ENCODE measurements at regions not wholly inside any gene's neighbourhood (a gene's known extent, or its start where the extent isn't known, plus 50 kb on each side); places are given as distances from the start of the nearest gene placed in this dataset.

DNA sequence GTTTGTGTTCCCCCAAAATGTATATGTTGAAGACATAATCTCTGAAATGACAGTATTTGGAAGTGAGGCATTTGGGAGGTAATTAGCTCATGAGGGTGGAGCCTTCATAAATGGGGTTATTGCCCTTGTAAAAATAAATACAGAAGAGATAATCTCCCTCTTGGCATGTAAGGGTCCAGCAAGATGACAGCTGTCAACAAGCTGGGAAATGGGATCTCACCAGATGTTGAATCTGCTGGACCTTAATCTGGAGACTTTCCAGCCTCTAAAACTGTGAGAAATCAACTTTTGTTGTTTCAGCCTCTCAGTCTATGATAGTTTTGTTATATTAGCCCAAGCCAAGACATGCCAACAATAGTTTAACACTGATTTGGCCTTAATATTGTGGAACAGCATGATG, 438.2 kb upstream of the PCDH7 start:
- no peak overlapping the region for H2AFZ ChIP-seq (ENCODE audit: low read length)
- BruUV-seq (replicated peaks), result no TSS peak
- ChIA-PET CTCF (ENCODE audit: low intra/inter-chr PET ratio, low total read pairs) (no interaction called here), POLR2A (no interaction called here)
- H4K20me1 ChIP-seq (ENCODE audit: insufficient read depth, low read length), result no peaks in the 10 kb centered on the region
- ATAC-seq (no peak), DNase-seq (ENCODE audit: low spot score) (no peak), FAIRE-seq (no peak)
- in situ Hi-C loops (cut with HindIII; ENCODE audit: extremely low pct_ligation_motif_present, low pct_unique_long_range_greater_than_20kb) (no loop called here), intact Hi-C loops (cut with micrococcal nuclease; ENCODE audit: unreplicated experiment) (no loop called here)
- no peaks in the 10 kb centered on the region; a peak in 1 of 5 replicates for H3K27me3 ChIP-seq (ENCODE audit: control insufficient read depth in 1 of 2, insufficient read depth in 2 of 2, low read length in 2 of 2)
- H3K4me3 ChIP-seq (replicated peaks in 1 of 3; ENCODE audit: insufficient read depth in 1 of 3, low read depth in 2 of 3, low read length in 3 of 3), result no peak overlapping the region
- no peaks in the 10 kb centered on the region for H3K36me3 ChIP-seq (replicated peaks in 1 of 2; ENCODE audit: control insufficient read depth in 1 of 2, insufficient read depth in 2 of 2, low read length in 2 of 2)
- TF ChIP-seq, protein P1, sequence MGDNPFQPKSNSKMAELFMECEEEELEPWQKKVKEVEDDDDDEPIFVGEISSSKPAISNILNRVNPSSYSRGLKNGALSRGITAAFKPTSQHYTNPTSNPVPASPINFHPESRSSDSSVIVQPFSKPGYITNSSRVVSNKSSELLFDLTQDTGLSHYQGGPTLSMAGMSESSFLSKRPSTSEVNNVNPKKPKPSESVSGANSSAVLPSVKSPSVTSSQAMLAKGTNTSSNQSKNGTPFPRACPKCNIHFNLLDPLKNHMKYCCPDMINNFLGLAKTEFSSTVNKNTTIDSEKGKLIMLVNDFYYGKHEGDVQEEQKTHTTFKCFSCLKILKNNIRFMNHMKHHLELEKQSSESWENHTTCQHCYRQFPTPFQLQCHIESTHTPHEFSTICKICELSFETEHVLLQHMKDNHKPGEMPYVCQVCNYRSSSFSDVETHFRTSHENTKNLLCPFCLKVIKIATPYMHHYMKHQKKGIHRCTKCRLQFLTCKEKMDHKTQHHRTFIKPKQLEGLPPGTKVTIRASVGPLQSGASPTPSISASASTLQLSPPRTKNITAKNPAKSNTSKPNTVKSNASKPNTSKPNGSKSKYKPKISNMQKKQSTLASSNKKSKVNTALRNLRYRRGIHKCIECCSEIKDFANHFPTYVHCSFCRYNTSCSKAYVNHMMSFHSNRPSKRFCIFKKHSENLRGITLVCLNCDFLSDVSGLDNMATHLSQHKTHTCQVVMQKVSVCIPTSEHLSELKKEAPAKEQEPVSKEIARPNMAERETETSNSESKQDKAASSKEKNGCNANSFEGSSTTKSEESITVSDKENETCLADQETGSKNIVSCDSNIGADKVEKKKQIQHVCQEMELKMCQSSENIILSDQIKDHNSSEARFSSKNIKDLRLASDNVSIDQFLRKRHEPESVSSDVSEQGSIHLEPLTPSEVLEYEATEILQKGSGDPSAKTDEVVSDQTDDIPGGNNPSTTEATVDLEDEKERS (CRISPR knock-in tag; IDR thresholded peaks at IDR 0.05), result no peak
- no peak for TF ChIP-seq ZNF547 (CRISPR knock-in tag; IDR thresholded peaks at IDR 0.05)
- no peak overlapping the region for H3K9ac ChIP-seq (ENCODE audit: insufficient read depth, low read depth, low read length)
- H3K27ac ChIP-seq (ENCODE audit: extremely low read length, insufficient read depth, low read length), result no peak overlapping the region
- H3K4me1 ChIP-seq (ENCODE audit: insufficient read depth, low read length), result no peaks in the 10 kb centered on the region
- peaks cover 76% of the 10 kb centered on the region for H3K9me3 ChIP-seq (ENCODE audit: low read length)
- no peaks in the 10 kb centered on the region for H3K79me2 ChIP-seq (ENCODE audit: insufficient read depth, low read length)
- no peak overlapping the region for H3K4me2 ChIP-seq (ENCODE audit: low read depth, low read length)

DNA sequence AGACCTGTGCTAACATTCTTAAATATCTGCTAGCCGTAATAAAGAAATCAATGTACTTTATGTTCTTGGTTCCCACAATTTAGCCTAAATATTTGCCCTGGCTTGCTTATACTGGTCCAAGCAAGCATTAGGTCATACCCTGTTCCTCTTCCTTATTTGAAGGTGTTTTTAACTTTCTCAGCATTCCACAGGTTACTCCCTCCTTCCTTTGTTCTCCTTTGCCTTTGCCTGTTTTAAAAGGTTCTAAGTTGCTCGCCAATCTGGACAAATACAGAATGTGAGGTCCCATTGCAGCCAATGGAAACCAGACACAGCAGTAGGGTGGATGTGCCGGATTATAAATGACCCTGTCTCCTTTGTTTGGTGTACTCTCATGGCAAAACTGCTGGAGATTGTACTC, 436.8 kb upstream of the PCDH7 start:
- Histone ChIP-seq H3K27me3 (ENCODE audit: control insufficient read depth in 1 of 2, insufficient read depth in 2 of 2, low read length in 2 of 2) (no peaks in the 10 kb centered on the region; a peak in 1 of 5 replicates), H3K9me3 (ENCODE audit: low read length) (peaks cover 79% of the 10 kb centered on the region), H3K79me2 (ENCODE audit: insufficient read depth, low read length) (no peaks in the 10 kb centered on the region), H4K20me1 (ENCODE audit: insufficient read depth, low read length) (no peaks in the 10 kb centered on the region), H3K27ac (ENCODE audit: extremely low read length, insufficient read depth, low read length) (no peak overlapping the region), H3K4me1 (ENCODE audit: insufficient read depth, low read length) (no peaks in the 10 kb centered on the region), H3K9ac (ENCODE audit: insufficient read depth, low read depth, low read length) (no peak overlapping the region), H3K4me3 (replicated peaks in 1 of 3; ENCODE audit: insufficient read depth in 1 of 3, low read depth in 2 of 3, low read length in 3 of 3) (no peak overlapping the region), H3K4me2 (ENCODE audit: low read depth, low read length) (no peak overlapping the region), H2AFZ (ENCODE audit: low read length) (no peak overlapping the region), H3K36me3 (replicated peaks in 1 of 2; ENCODE audit: control insufficient read depth in 1 of 2, insufficient read depth in 2 of 2, low read length in 2 of 2) (no peaks in the 10 kb centered on the region)
- WGBS (ENCODE audit: low lambda C conversion rate), result 2% methylated on average over 3 of the region's 3 CpGs
- ATAC-seq (no peak), FAIRE-seq (no peak), DNase-seq (ENCODE audit: low spot score) (no peak)
- no TSS peak for BruUV-seq (replicated peaks)
- in situ Hi-C loops (cut with HindIII; ENCODE audit: extremely low pct_ligation_motif_present, low pct_unique_long_range_greater_than_20kb), result no loop called here
- ChIA-PET POLR2A (no interaction called here), CTCF (ENCODE audit: low intra/inter-chr PET ratio, low total read pairs) (no interaction called here)
- intact Hi-C loops (cut with micrococcal nuclease; ENCODE audit: unreplicated experiment), result no loop called here
- TF ChIP-seq, protein P2, sequence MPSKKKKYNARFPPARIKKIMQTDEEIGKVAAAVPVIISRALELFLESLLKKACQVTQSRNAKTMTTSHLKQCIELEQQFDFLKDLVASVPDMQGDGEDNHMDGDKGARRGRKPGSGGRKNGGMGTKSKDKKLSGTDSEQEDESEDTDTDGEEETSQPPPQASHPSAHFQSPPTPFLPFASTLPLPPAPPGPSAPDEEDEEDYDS (CRISPR knock-in tag; IDR thresholded peaks at IDR 0.05), result no peak
- TF ChIP-seq TMF1 (CRISPR knock-in tag; IDR thresholded peaks at IDR 0.05; ENCODE audit: low read depth) (no peak), ZZZ3 (CRISPR knock-in tag; IDR thresholded peaks at IDR 0.05; ENCODE audit: borderline replicate concordance) (no peak), ATF7-NPFF (CRISPR knock-in tag; IDR thresholded peaks at IDR 0.05; ENCODE audit: low read depth) (no peak), RARA (CRISPR knock-in tag; IDR thresholded peaks at IDR 0.05) (no peak), ZFP36 (IDR thresholded peaks at IDR 0.05; ENCODE audit: borderline replicate concordance, low read depth, low read length, partially characterized antibody) (no peak), RAD21 (CRISPR knock-in tag; IDR thresholded peaks at IDR 0.05) (no peak), RFXAP (CRISPR knock-in tag; IDR thresholded peaks at IDR 0.05; ENCODE audit: borderline replicate concordance) (no peak), RXRA (CRISPR knock-in tag; IDR thresholded peaks at IDR 0.05) (no peak), REL (CRISPR knock-in tag; conservative IDR thresholded peaks at IDR 0.05) (no peak), ZNF383 (CRISPR knock-in tag; IDR thresholded peaks at IDR 0.05; ENCODE audit: borderline replicate concordance) (no peak)
- TF ChIP-seq, protein P3, sequence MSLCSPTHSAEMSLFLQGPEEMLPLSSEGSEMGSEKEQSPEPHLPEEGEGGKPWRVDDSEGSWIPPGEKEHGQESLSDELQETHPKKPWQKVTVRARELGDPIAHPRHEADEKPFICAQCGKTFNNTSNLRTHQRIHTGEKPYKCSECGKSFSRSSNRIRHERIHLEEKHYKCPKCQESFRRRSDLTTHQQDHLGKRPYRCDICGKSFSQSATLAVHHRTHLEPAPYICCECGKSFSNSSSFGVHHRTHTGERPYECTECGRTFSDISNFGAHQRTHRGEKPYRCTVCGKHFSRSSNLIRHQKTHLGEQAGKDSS (CRISPR knock-in tag; IDR thresholded peaks at IDR 0.05; ENCODE audit: borderline replicate concordance, low read depth), result no peak
